Kidney tubule cell (primary cell): ENCODE measurements at regions not wholly inside any gene's neighbourhood (a gene's known extent, or its start where the extent isn't known, plus 50 kb on each side); places are given as distances from the start of the nearest gene placed in this dataset.

ENCODE experiments used
- DNase-seq: peaks from one replicate; pipeline ENCODE4 v3.0.0-alpha.2; 2018; ENCODE audit warnings: low spot score

DNA sequence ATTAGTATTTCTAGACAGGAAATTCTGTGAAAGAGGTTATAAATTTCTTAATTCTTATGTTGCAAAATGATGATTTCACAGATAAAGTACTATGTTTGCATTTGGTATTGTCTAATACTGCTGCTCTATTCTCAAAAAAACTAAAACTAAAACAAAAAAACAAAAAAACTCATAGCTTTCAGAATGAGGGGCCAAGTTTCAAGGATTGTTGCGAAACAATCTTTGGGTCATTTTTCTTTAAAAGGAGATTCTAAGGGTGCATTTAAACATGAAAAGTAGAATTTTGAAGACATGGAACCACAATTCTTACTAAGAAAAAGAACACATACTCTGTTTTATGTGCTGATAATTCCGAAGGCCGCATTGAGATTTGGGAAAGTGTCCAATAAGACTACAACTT, 645.1 kb downstream of the ADGRL2 start:
- DNase-seq: no peak

DNA sequence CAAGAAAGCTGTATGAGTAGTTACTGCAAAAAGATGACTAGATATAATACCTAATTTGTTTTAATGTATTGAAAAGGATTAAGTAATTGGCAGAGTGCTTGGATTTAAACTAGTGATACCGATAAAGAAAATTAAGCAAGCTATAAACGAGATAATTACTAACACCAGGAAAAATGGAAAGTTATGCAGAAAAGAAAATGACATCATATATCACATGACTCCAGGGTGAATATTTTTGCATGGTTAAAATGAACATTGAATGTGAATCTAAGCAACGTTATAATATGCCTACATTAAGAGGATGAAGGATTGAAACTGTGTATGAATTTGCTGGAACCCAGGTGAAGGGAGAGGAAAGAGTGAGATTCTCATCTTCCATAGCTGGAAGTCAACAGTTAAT, 644.4 kb downstream of the ADGRL2 start:
- no peak for DNase-seq

GRCh38 chr1:82441402-82441801, 640.7 kb downstream of the ADGRL2 start:
- DNase-seq: peak; percentile 19

GRCh38 chr1:82423174-82423815, 622.6 kb downstream of the ADGRL2 start:
- no peak for DNase-seq

GRCh38 chr1:82421782-82422181, 621.0 kb downstream of the ADGRL2 start:
- DNase-seq: no peak

- no peak for DNase-seq
Measured at GRCh38 chr1:82420584-82420983, 619.9 kb downstream of the ADGRL2 start.

DNA sequence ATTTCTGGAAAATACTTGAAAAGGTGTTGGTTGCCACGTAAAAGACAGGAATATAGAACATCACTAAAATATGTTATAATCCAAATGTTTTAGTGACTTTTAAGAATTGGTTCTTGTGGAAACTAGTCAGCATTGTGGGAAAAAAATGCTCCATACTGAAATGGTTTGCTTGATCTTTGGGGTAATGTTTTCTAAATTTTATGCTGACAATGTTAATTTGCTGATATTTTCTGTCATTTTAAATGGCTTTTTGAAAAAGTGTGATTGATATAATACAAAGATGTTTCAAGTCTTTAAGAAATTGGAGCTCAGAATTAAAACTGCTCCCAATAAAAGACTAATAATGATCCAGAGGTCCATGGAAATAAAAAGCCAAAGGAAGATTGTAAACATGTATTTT, 610.9 kb downstream of the ADGRL2 start:
- DNase-seq: no peak

DNA sequence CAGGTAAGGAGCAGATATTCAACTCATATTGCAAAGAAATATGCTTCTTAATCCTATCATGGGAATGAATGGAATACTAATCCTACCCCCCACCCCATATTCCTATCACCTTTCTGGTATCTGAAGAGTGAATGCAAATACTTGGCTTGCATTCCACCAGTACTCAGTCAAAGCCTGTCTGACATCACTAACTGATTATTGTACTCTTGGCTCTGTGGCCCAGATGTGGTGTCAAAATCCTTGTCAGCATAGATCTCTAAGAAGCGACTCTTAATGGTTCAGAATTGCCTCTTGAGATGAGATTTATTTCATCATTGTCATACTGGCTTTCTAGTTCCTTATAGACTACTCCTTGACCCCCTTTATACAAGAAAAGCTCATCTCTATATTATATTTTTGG, 604.6 kb downstream of the ADGRL2 start:
- DNase-seq: no peak

GRCh38 chr1:82401116-82401515, 600.4 kb downstream of the ADGRL2 start:
- no peak for DNase-seq

DNA sequence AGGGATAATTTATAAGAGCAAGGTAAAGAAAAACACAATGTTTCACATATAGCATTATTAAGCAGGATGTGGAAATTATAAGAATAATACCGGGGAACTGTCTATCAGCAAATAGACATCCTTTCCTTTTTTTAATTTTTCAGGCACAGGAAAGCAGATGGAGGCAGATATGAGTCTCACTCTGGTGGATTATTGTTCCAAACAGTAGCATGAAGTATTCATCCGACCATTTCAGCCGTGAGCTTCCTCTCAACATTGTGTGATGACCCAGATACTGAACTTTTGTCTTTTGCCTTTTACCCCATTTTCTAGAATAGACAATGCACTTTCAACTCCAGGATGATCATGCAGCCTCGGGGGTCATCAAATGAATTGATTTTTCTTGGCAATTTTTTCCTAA, 599.8 kb downstream of the ADGRL2 start:
- DNase-seq: no peak

- no peak for DNase-seq
Measured at GRCh38 chr1:82399093-82399492, 598.4 kb downstream of the ADGRL2 start.

DNA sequence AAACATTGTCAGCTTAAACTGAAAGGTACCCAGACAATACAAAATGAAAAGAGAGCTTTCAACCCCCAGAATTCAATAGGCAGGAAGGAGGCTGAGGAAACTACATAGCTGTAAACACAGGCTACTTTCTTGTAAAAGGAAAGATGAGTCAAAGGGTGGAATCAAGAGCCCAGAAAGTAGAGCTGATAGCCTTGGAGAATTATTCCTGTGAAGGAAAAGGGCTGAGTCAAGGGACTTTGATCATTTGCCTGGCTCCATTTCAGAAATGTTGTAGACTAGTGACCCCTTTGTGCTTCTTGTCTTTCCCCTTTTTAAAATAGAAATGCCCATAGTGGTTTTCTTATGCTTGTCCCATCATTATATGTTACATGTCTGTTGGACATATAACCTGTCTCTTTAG, 597.6 kb downstream of the ADGRL2 start:
- DNase-seq: peak; percentile 20

GRCh38 chr1:82395440-82395839, 594.7 kb downstream of the ADGRL2 start:
- no peak for DNase-seq

DNA sequence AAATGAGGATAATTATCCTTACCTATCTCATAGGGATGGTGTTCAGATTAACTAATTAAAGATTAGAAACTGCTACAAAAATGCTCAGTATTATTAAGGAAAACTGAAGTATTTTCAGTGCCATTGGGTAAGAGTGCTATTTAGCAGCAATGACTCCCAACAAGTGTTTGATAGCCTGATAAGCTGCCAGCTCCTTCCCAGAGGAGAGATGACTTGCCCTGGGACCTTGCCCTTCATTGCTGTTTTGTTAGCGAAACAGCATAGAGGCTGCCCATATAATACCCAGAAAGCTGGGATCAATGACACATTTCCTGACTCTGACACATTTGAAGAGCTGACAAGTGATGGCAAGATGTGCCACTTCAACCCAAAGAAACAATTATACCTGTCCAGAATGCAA, 592.2 kb downstream of the ADGRL2 start:
- DNase-seq: no peak

DNA sequence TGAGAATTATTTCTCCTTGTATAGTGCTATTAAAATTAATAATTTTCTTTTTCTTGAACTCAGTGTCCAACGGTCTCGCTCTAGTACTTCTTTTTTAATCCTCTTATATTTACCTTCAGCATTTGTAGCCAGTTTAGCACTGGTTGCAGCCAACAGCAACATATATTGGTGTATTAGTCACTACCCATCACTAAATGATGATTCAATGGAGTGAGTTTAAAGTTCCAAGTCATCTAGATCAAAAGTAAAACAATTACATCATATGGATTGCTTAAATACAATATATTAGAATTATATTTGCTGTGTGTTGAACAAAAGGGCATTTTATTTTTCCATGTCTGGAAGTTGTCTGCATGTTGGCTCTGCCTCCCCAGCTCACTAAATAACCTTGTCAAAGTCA, 591.8 kb downstream of the ADGRL2 start:
- peak; percentile 35 for DNase-seq

DNA sequence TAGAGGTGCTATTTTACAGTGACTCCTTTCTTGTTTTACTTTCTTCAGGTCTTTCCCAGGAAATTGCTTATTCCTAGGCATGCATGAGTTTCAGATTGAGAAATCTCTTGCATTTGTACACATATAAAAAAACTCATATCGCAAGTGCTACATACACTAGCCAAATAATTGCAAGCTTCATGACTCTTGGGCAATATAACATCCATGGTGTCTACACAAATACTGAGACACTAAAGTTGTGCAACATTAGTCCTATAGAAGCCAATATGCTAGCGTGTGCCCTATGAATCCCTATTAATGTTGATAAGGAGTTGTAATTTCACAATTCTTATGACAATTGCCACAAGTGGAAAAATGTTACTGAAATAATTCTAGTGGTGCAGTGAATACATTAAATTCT, 591.0 kb downstream of the ADGRL2 start:
- DNase-seq: no peak

GRCh38 chr1:82390627-82391026, 589.9 kb downstream of the ADGRL2 start:
- DNase-seq: no peak

DNA sequence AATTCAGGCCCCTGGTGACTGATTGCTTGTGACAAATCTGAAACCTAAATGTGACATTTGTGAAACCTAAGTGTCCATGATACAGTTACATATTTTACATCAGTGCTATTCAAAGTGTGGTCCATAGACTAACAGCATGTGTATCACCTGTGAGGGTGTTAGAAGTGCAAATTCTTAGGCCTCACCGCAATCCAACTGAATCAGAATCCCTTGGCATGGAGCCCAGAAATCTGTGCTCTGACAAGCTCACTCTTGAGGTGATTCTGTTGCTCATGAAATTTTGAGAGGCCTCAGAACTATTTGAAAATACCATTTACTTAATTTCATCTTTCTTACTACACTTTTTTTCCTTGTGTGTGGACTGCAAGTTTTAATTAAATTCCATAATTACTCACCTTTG, 587.9 kb downstream of the ADGRL2 start:
- DNase-seq: peak; percentile 89

DNA sequence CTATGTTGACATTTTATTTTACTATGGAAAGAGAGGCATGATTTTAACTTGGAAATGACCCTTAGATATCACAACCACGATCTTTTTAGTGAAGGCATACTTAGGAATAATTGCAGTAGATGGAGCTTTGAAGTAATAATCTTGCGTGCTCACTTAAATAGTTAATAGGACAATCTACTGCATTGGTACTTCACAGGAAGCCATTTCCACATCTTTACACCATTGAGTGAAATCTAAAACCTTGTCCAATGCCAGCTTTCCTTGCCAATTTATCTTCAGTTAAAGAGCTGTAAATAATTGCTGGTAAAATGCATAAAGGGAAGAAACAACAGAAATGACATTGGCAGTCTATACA, 586.3 kb downstream of the ADGRL2 start:
- no peak for DNase-seq

- DNase-seq: no peak
Measured at GRCh38 chr1:82386365-82387011, 585.8 kb downstream of the ADGRL2 start.

GRCh38 chr1:82384776-82385175, 584.0 kb downstream of the ADGRL2 start:
- no peak for DNase-seq

- DNase-seq: peak; percentile 22
Measured at GRCh38 chr1:82377201-82377884, 576.6 kb downstream of the ADGRL2 start.

- DNase-seq: no peak
Measured at GRCh38 chr1:82373710-82374109, 573.0 kb downstream of the ADGRL2 start.
